MM.1S (cell line): ENCODE measurements at regions not wholly inside any gene's neighbourhood (a gene's known extent, or its start where the extent isn't known, plus 50 kb on each side); places are given as distances from the start of the nearest gene placed in this dataset.

Source experiments
- DNase-seq: peaks from one replicate; pipeline ENCODE4 v3.0.0-alpha.2; 2015
- H2AFZ ChIP-seq: fragments of 300-600 bp; sonication (generic); 2 replicates; pipeline ENCODE4 v1.6.0; 2016; ENCODE audit warnings: antibody characterized with exemption, low read length
- H3F3A ChIP-seq: fragments of 300-600 bp; sonication (generic); 2 replicates; pipeline ENCODE4 v1.6.1; 2016; ENCODE audit warnings: mild to moderate bottlenecking, antibody characterized with exemption, low read length, moderate library complexity, mixed read lengths; ENCODE audit not compliant: insufficient read depth
- H3K27ac ChIP-seq: fragments of 300-600 bp; sonication (generic); 2 replicates; pipeline ENCODE4 v1.5.1; 2016; ENCODE audit warnings: mild to moderate bottlenecking, low read length
- H3K27me3 ChIP-seq: fragments of 300-600 bp; sonication (generic); replicated peaks from 2 replicates; pipeline ENCODE4 v1.6.0; 2016; ENCODE audit warnings: low read length; ENCODE audit not compliant: insufficient read depth
- H3K36me3 ChIP-seq: fragments of 300-600 bp; sonication (generic); replicated peaks from 2 replicates; pipeline ENCODE4 v1.6.1; 2016; ENCODE audit warnings: mild to moderate bottlenecking, low read length, mixed read lengths; ENCODE audit not compliant: insufficient read depth
- H3K4me1 ChIP-seq: fragments of 300-600 bp; sonication (generic); 2 replicates; pipeline ENCODE4 v1.6.1; 2016; ENCODE audit warnings: low read length, mixed read lengths
- H3K4me2 ChIP-seq: fragments of 300-600 bp; sonication (generic); 2 replicates; pipeline ENCODE4 v1.6.0; 2016; ENCODE audit warnings: low read depth, low read length
- H3K4me3 ChIP-seq: fragments of 300-600 bp; sonication (generic); 2 replicates; pipeline ENCODE4 v1.5.1; 2016; ENCODE audit warnings: low read length, mixed read lengths
- H3K79me2 ChIP-seq: fragments of 300-600 bp; sonication (generic); 2 replicates; pipeline ENCODE4 v1.6.1; 2016; ENCODE audit warnings: mixed run types, low read length, mixed read lengths
- H3K9ac ChIP-seq: fragments of 300-600 bp; sonication (generic); 2 replicates; pipeline ENCODE4 v1.6.1; 2016; ENCODE audit warnings: low read length, mixed read lengths
- H3K9me2 ChIP-seq: fragments of 300-600 bp; sonication (generic); replicated peaks from 2 replicates; pipeline ENCODE4 v1.6.1; 2016; ENCODE audit warnings: mild to moderate bottlenecking, low read length, mixed read lengths; ENCODE audit not compliant: insufficient read depth
- H3K9me3 ChIP-seq: fragments of 300-600 bp; sonication (generic); replicated peaks from 2 replicates; pipeline ENCODE4 v1.6.1; 2016; ENCODE audit warnings: mild to moderate bottlenecking, low read length, mixed read lengths; ENCODE audit not compliant: insufficient read depth
- H4K20me1 ChIP-seq: fragments of 300-600 bp; sonication (generic); 2 replicates; pipeline ENCODE4 v1.6.1; 2016; ENCODE audit warnings: mild to moderate bottlenecking, low read length, moderate library complexity, mixed read lengths; ENCODE audit not compliant: insufficient read depth
- EZH2 ChIP-seq: fragments of 300-600 bp; sonication (generic); optimal IDR thresholded peaks from 2 replicates; pipeline ENCODE3; 2017; ENCODE audit warnings: low read depth, mild to moderate bottlenecking, antibody characterized with exemption, low read length, mixed read lengths
- EZH2phosphoT487 ChIP-seq: fragments of 300-600 bp; sonication (generic); IDR thresholded peaks from 2 replicates; pipeline ENCODE4 v1.6.1; 2018; ENCODE audit warnings: antibody characterized with exemption, low read length
- TF ChIP-seq, protein P1 (sequence below): fragments of 300-600 bp; sonication (generic); IDR thresholded peaks from 2 replicates; pipeline ENCODE4 v1.5.1; 2016; ENCODE audit warnings: antibody characterized with exemption, low read length, mixed read lengths

DNA sequence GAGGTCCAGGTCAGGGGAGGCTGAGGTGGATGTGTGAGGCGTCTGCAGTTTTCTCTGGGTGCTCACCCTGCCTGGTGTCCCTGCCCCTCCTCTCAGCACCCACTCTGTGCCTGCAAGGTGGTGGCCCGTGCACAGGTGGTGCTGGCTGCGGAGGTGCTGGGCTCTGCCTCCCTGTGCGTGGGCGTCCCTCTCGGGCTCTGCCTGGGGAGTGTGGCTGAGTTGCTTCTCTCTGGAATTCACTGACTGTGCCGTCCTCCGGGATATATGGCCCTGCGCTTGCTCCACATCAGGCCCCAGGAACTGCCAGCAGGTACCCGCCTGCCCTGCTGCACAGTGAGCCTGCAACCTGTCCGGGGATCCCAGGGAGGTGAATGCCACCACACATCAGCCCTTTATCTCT lies 379.1 kb downstream of the TMEM121 start:
- TF ChIP-seq EZH2 = no peak
- TF ChIP-seq, protein P1, sequence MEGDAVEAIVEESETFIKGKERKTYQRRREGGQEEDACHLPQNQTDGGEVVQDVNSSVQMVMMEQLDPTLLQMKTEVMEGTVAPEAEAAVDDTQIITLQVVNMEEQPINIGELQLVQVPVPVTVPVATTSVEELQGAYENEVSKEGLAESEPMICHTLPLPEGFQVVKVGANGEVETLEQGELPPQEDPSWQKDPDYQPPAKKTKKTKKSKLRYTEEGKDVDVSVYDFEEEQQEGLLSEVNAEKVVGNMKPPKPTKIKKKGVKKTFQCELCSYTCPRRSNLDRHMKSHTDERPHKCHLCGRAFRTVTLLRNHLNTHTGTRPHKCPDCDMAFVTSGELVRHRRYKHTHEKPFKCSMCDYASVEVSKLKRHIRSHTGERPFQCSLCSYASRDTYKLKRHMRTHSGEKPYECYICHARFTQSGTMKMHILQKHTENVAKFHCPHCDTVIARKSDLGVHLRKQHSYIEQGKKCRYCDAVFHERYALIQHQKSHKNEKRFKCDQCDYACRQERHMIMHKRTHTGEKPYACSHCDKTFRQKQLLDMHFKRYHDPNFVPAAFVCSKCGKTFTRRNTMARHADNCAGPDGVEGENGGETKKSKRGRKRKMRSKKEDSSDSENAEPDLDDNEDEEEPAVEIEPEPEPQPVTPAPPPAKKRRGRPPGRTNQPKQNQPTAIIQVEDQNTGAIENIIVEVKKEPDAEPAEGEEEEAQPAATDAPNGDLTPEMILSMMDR = no peak
- no peak for TF ChIP-seq EZH2phosphoT487
- Histone ChIP-seq H3K4me1 (no peaks in the 10 kb centered on the region), H3K4me3 (no peak overlapping the region), H3K4me2 (no peak overlapping the region), H3K9me3 (no peaks in the 10 kb centered on the region), H3K36me3 (no peaks in the 10 kb centered on the region), H3K27me3 (no peaks in the 10 kb centered on the region), H3K27ac (no peak overlapping the region), H3K9me2 (no peaks in the 10 kb centered on the region), H3F3A (no peaks in the 10 kb centered on the region), H3K79me2 (no peaks in the 10 kb centered on the region), H2AFZ (no peak overlapping the region), H3K9ac (no peak overlapping the region), H4K20me1 (no peaks in the 10 kb centered on the region)
- no peak for DNase-seq

DNA sequence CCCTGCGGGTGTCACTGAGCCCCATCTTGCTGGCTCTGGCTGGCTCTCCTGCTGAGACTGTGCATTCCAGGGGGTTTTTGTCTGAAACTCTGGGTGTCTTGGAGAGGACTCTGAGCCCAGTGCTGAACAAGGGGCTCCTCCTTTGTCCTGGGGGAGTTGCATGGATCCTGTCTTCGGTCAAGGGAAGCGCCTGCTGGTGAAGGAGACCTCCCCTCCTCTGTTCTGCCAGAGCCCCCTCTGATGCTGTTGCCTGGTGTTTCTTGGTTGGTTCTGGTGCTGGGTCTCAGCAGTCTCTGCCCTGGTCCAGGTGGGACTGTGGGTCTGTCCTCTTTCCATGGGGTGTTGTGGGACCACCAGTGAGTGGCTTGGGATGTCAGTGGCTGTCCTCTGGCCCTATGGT lies 380.9 kb downstream of the TMEM121 start:
- no peaks in the 10 kb centered on the region for H3K9me2 ChIP-seq
- H3K4me3 ChIP-seq = no peak overlapping the region
- TF ChIP-seq EZH2 = no peak
- no peak for TF ChIP-seq EZH2phosphoT487
- TF ChIP-seq, protein P1 = no peak
- H3K4me2 ChIP-seq = no peak overlapping the region
- H3K9ac ChIP-seq = no peak overlapping the region
- no peaks in the 10 kb centered on the region for H3K27me3 ChIP-seq
- no peaks in the 10 kb centered on the region for H3K79me2 ChIP-seq
- no peaks in the 10 kb centered on the region for H3K4me1 ChIP-seq
- H4K20me1 ChIP-seq = no peaks in the 10 kb centered on the region
- H3F3A ChIP-seq = no peaks in the 10 kb centered on the region
- no peak overlapping the region for H2AFZ ChIP-seq
- no peak overlapping the region for H3K27ac ChIP-seq
- no peaks in the 10 kb centered on the region for H3K36me3 ChIP-seq
- H3K9me3 ChIP-seq = no peaks in the 10 kb centered on the region
- no peak for DNase-seq

DNA sequence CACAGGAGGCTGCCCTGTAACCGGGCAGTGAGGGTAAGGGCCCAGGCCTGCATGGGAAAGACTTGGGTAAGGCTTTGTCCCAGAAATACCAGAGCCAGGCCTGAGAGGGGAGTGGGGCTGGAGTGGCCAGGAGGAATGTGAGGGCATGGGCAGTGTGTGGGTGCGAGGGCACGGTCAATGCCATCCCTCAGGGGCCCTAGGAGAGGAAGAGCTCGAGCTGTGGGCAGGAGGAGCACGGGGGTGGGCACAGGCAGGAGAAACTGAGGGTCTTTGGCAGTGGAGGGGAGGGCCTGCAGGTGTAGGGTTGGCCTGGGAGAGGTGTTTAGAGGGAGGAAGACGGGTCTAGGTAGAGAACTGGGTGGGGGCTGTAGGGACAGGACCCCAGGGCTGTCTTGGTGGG lies 381.6 kb downstream of the TMEM121 start:
- H3K79me2 ChIP-seq = no peaks in the 10 kb centered on the region
- H3K9ac ChIP-seq = no peak overlapping the region
- no peak for DNase-seq
- no peaks in the 10 kb centered on the region for H3K4me1 ChIP-seq
- no peaks in the 10 kb centered on the region for H3K9me2 ChIP-seq
- TF ChIP-seq EZH2 = no peak
- TF ChIP-seq EZH2phosphoT487 = no peak
- TF ChIP-seq, protein P1 = no peak
- H3K9me3 ChIP-seq = no peaks in the 10 kb centered on the region
- no peak overlapping the region for H3K4me3 ChIP-seq
- no peaks in the 10 kb centered on the region for H3K27me3 ChIP-seq
- H3K4me2 ChIP-seq = no peak overlapping the region
- no peak overlapping the region for H3K27ac ChIP-seq
- no peaks in the 10 kb centered on the region for H3F3A ChIP-seq
- no peaks in the 10 kb centered on the region for H3K36me3 ChIP-seq
- no peak overlapping the region for H2AFZ ChIP-seq
- H4K20me1 ChIP-seq = no peaks in the 10 kb centered on the region
